GM12878 (cell line): ENCODE measurements at regions not wholly inside any gene's neighbourhood (a gene's known extent, or its start where the extent isn't known, plus 50 kb on each side); places are given as distances from the start of the nearest gene placed in this dataset.

ENCODE experiments used
- ATAC-seq: fragments of 200-7000 bp; cut with Tn5 transposase; 3 replicates; pipeline ENCODE4 v1.9.1; 2020; ENCODE audit warnings: mild to moderate bottlenecking, moderate library complexity
- BruUV-seq: library from RNA; stranded (reverse); fragments of 400-500 nt; replicated peaks from 2 replicates; lab custom pipeline; 2021; lab: Mats Ljungman, UMichigan
- CTCF ChIA-PET: fragments of 300-600 bp; sonication (Branson Sonifier 250); formaldehyde crosslinking; extraction: SDS; loops from one replicate; lab custom pipeline; 2021; ENCODE audit warnings: inconsistent platforms; lab: Yijun Ruan, JAX
- POLR2A ChIA-PET: fragments of 350-600 bp; formaldehyde crosslinking; extraction: SDS; loops from one replicate; lab custom pipeline; 2021; ENCODE audit warnings: inconsistent platforms; lab: Charles Lee
- RAD21 ChIA-PET: fragments of 300-600 bp; sonication (Branson Sonifier 250); formaldehyde crosslinking; loops from one replicate; lab custom pipeline; 2023; ENCODE audit warnings: antibody characterized with exemption; ENCODE audit not compliant: unreplicated experiment; lab: Charles Lee
- SMC1A ChIA-PET: fragments of 300-600 bp; sonication (Branson Sonifier 250); formaldehyde crosslinking; loops from one replicate; lab custom pipeline; 2023; ENCODE audit not compliant: unreplicated experiment, uncharacterized antibody; lab: Charles Lee
- DNase-seq: peaks from one replicate; pipeline ENCODE4 v3.0.0-alpha.2; 2011; ENCODE audit warnings: low read depth, low spot score
- FAIRE-seq: peaks from 3 replicates; lab custom pipeline; 2011; peaks lifted over from hg19 to GRCh38; lab: Jason Lieb, UNC
- H2AFZ ChIP-seq: 2 replicates; pipeline ENCODE4 v1.6.0; 2011; ENCODE audit warnings: low read depth, low read length, control low read depth; ENCODE audit not compliant: control insufficient read depth
- H3K27ac ChIP-seq: 2 replicates; pipeline ENCODE4 v1.5.1; 2011; ENCODE audit warnings: control low read depth; ENCODE audit not compliant: control insufficient read depth, insufficient read depth
- H3K27me3 ChIP-seq, 2 experiments: replicated peaks in 1 of 2; 2 replicates each; pipeline versions ENCODE4 v1.6.0 to v1.6.1; 2011; ENCODE audit warnings: low read length in 1 of 2; ENCODE audit not compliant: control insufficient read depth in 2 of 2, insufficient read depth in 2 of 2
- H3K36me3 ChIP-seq, 2 experiments: 2 replicates each; pipeline ENCODE4 v1.5.1; 2011; ENCODE audit warnings: low read length in 1 of 2; ENCODE audit not compliant: control insufficient read depth in 2 of 2, insufficient read depth in 2 of 2
- H3K4me1 ChIP-seq: 2 replicates; pipeline ENCODE4 v1.6.1; 2011; ENCODE audit warnings: mild to moderate bottlenecking, low read length, moderate library complexity, mixed read lengths; ENCODE audit not compliant: control insufficient read depth, insufficient read depth
- H3K4me2 ChIP-seq: 2 replicates; pipeline ENCODE4 v1.6.0; 2011; ENCODE audit warnings: control low read depth; ENCODE audit not compliant: control insufficient read depth, insufficient read depth
- H3K4me3 ChIP-seq: fragments of 200-600 bp; sonication (generic); 2 replicates; pipeline ENCODE4 v1.5.1; 2016
- H3K79me2 ChIP-seq: 2 replicates; pipeline ENCODE4 v1.6.0; 2011; ENCODE audit warnings: low read length; ENCODE audit not compliant: control insufficient read depth, insufficient read depth
- H3K9ac ChIP-seq: 2 replicates; pipeline ENCODE4 v1.8.0; 2011; ENCODE audit warnings: low read length, control low read depth, mixed read lengths; ENCODE audit not compliant: control insufficient read depth, insufficient read depth
- H3K9me3 ChIP-seq: replicated peaks from 3 replicates; pipeline ENCODE4 v1.5.1; 2011; ENCODE audit warnings: mild to moderate bottlenecking, low read length; ENCODE audit not compliant: control insufficient read depth, insufficient read depth
- H4K20me1 ChIP-seq: 2 replicates; pipeline ENCODE4 v1.6.0; 2011; ENCODE audit not compliant: control insufficient read depth, insufficient read depth
- ATF7 ChIP-seq: fragments of 450-650 bp; IDR thresholded peaks from 2 replicates; pipeline ENCODE4 v1.6.1; 2016; ENCODE audit warnings: low read depth, mild to moderate bottlenecking
- BACH1 ChIP-seq: fragments of 450-650 bp; IDR thresholded peaks from 2 replicates; pipeline ENCODE4 v1.6.1; 2017; ENCODE audit warnings: mild to moderate bottlenecking, borderline replicate concordance
- BHLHE40 ChIP-seq, 2 experiments: fragments of 450-650 bp in 1 of 2; IDR thresholded peaks; 2 replicates each; pipeline ENCODE4 v1.6.1; 2011 to 2017; ENCODE audit warnings: low read depth in 2 of 2, borderline replicate concordance in 1 of 2, improper control_type of control experiment in 1 of 2, low read length in 1 of 2, mild to moderate bottlenecking in 1 of 2
- BMI1 ChIP-seq: fragments of 450-650 bp; IDR thresholded peaks from 2 replicates; pipeline ENCODE4 v1.6.1; 2016; ENCODE audit warnings: mild to moderate bottlenecking, moderate library complexity, borderline replicate concordance
- ETV6 ChIP-seq, 2 experiments: fragments of 450-650 bp in 1 of 2; IDR thresholded peaks in 1 of 2; conservative IDR thresholded peaks in 1 of 2; 2 replicates each; pipeline ENCODE4 v1.6.1; 2014; ENCODE audit warnings: antibody characterized with exemption in 1 of 2, borderline replicate concordance in 1 of 2, low read depth in 1 of 2, mild to moderate bottlenecking in 1 of 2, moderate library complexity in 1 of 2
- JUNB ChIP-seq: IDR thresholded peaks from 2 replicates; pipeline ENCODE4 v1.6.1; 2016; ENCODE audit warnings: antibody characterized with exemption, mild to moderate bottlenecking
- MYB ChIP-seq: fragments of 150-350 bp; IDR thresholded peaks from 2 replicates; pipeline ENCODE4 v1.6.1; 2014; ENCODE audit warnings: mild to moderate bottlenecking, low read depth, low read length, borderline replicate concordance
- NBN ChIP-seq: fragments of 450-650 bp; IDR thresholded peaks from 2 replicates; pipeline ENCODE4 v1.6.1; 2016
- RELA ChIP-seq: fragments of 450-650 bp; IDR thresholded peaks from 2 replicates; pipeline ENCODE4 v1.8.0; 2014; ENCODE audit warnings: borderline replicate concordance; ENCODE audit not compliant: partially characterized antibody
- RUNX3 ChIP-seq: IDR thresholded peaks from 2 replicates; pipeline ENCODE4 v1.6.1; 2012; ENCODE audit warnings: low read length, inconsistent platforms
- SIX5 ChIP-seq: IDR thresholded peaks from 2 replicates; pipeline ENCODE4 v1.6.1; 2011; ENCODE audit warnings: mild to moderate bottlenecking, low read depth, low read length, moderate library complexity; ENCODE audit not compliant: severe bottlenecking
- SMAD5 ChIP-seq: IDR thresholded peaks from 2 replicates; pipeline ENCODE4 v1.6.1; 2016; ENCODE audit warnings: antibody characterized with exemption, low read depth
- SREBF2 ChIP-seq: IDR thresholded peaks from 2 replicates; pipeline ENCODE4 v1.6.1; 2012; ENCODE audit warnings: mild to moderate bottlenecking, low read length
- STAT3 ChIP-seq: IDR thresholded peaks from 2 replicates; pipeline ENCODE4 v1.6.1; 2011; ENCODE audit warnings: low read depth, low read length, improper control_type of control experiment
- SUZ12 ChIP-seq: fragments of 200-600 bp; sonication (generic); IDR thresholded peaks from one replicate; pipeline ENCODE4 v1.6.1; 2018; ENCODE audit warnings: antibody characterized with exemption, mild to moderate bottlenecking; ENCODE audit not compliant: unreplicated experiment
- YY1 ChIP-seq: IDR thresholded peaks from 2 replicates; pipeline ENCODE4 v1.6.1; 2011; ENCODE audit warnings: low read depth, mild to moderate bottlenecking, low read length
- ZNF217 ChIP-seq: fragments of 450-650 bp; IDR thresholded peaks from 2 replicates; pipeline ENCODE4 v1.6.1; 2017; ENCODE audit warnings: antibody characterized with exemption, mild to moderate bottlenecking
- ZSCAN29 ChIP-seq: fragments of 450-650 bp; IDR thresholded peaks from 2 replicates; pipeline ENCODE4 v1.6.1; 2017; ENCODE audit warnings: mild to moderate bottlenecking, moderate library complexity
- in situ Hi-C: fragments of 300-500 bp; cut with MboI; formaldehyde crosslinking; loops from 9 replicates; pipeline ENCODE4 v1.14.3; 2018; ENCODE audit warnings: mixed read lengths
- intact Hi-C: fragments of 100-400 bp; cut with micrococcal nuclease; formaldehyde crosslinking; loops from one replicate; pipeline ENCODE4 v1.14.2; 2022; ENCODE audit not compliant: unreplicated experiment
- TF ChIP-seq, protein P1 (sequence below): IDR thresholded peaks from 2 replicates; pipeline ENCODE4 v1.6.1; 2011; ENCODE audit warnings: borderline replicate concordance, low read depth, mild to moderate bottlenecking, moderate library complexity, mixed read lengths, low read length; ENCODE audit not compliant: insufficient read depth; ENCODE audit errors: extremely low read length
- TF ChIP-seq, protein P2 (sequence below): IDR thresholded peaks from 2 replicates; pipeline ENCODE4 v1.6.1; 2012; ENCODE audit warnings: low read depth, low read length, improper control_type of control experiment

DNA sequence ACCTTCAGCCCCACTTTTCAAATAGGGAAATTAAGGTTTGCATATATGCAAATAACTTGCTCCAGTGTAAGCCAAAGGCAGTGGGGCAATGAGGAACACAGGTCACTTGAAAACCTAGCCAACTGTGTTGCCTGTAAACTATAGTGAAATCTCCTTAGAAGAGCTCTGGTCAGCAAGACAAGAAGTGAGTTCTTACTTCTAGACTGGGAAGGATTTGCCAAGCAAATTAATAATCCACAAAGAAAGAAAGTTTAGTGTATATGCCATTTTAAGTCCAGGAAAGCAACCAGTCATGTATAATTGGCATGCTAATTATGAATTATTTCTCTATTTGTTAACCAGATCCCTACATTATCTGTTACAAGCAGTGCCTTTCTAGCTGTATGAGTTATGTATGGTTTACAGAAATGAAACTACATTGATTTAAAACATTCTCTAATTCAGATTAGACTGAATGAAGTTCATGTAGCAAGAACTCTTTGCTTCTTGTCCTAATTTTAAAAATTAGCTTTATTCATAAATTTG lies 129.9 kb downstream of the MTX2 start:
- Histone ChIP-seq H3K79me2 (no peaks in the 10 kb centered on the region), H3K4me2 (no peak overlapping the region)
- SMC1A ChIA-PET: interaction anchor here (1.0 kb wide), 1 partner anchor 8 kb away, joined by 3 read pairs; no protein-coding TSS in a partner anchor
- no peak for ATAC-seq
- no peak for TF ChIP-seq RELA
- no peak for TF ChIP-seq SIX5
- no peak for TF ChIP-seq ETV6 (conservative IDR thresholded peaks at IDR 0.05 in 1 of 2, IDR thresholded peaks at IDR 0.05 in 1 of 2; ENCODE audit: borderline replicate concordance in 1 of 2, low read depth in 1 of 2)
- TF ChIP-seq SREBF2: no peak
- no peak for TF ChIP-seq ZNF217
- no peak for TF ChIP-seq BACH1
- no peak for TF ChIP-seq ZSCAN29
- TF ChIP-seq BMI1: no peak
- TF ChIP-seq, protein P1, sequence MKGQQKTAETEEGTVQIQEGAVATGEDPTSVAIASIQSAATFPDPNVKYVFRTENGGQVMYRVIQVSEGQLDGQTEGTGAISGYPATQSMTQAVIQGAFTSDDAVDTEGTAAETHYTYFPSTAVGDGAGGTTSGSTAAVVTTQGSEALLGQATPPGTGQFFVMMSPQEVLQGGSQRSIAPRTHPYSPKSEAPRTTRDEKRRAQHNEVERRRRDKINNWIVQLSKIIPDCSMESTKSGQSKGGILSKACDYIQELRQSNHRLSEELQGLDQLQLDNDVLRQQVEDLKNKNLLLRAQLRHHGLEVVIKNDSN: no peak
- no peak for TF ChIP-seq RUNX3
- no peak for TF ChIP-seq SMAD5
- no peak for TF ChIP-seq YY1
- no peak for TF ChIP-seq JUNB
- no peak for TF ChIP-seq NBN
- TF ChIP-seq MYB: no peak
- TF ChIP-seq, protein P2, sequence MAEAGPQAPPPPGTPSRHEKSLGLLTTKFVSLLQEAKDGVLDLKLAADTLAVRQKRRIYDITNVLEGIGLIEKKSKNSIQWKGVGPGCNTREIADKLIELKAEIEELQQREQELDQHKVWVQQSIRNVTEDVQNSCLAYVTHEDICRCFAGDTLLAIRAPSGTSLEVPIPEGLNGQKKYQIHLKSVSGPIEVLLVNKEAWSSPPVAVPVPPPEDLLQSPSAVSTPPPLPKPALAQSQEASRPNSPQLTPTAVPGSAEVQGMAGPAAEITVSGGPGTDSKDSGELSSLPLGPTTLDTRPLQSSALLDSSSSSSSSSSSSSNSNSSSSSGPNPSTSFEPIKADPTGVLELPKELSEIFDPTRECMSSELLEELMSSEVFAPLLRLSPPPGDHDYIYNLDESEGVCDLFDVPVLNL: no peak
- no peak for TF ChIP-seq SUZ12
- TF ChIP-seq ATF7: no peak
- no peak for TF ChIP-seq STAT3
- no peak for TF ChIP-seq BHLHE40 (IDR thresholded peaks at IDR 0.05; ENCODE audit: borderline replicate concordance in 1 of 2, low read depth in 2 of 2, low read length in 1 of 2)
- TF ChIP-seq, all 136 proteins: peak for 0
- RAD21 ChIA-PET: no interaction called here
- in situ Hi-C loops (no loop called here), intact Hi-C loops (loop anchor here (1.0 kb wide), 1 partner anchor 9 kb away; no protein-coding TSS in a partner anchor)
- H4K20me1 ChIP-seq: no peaks in the 10 kb centered on the region
- H3K9me3 ChIP-seq: no peaks in the 10 kb centered on the region
- H3K27ac ChIP-seq: no peak overlapping the region
- no peak overlapping the region for H3K4me3 ChIP-seq
- POLR2A ChIA-PET: no interaction called here
- BruUV-seq: no TSS peak
- H3K4me1 ChIP-seq: no peaks in the 10 kb centered on the region
- H3K36me3 ChIP-seq: no peaks in the 10 kb centered on the region
- no peak for FAIRE-seq
- no peak overlapping the region for H3K9ac ChIP-seq
- H2AFZ ChIP-seq: no peak overlapping the region
- CTCF ChIA-PET: interaction anchor here (0.7 kb wide), 1 partner anchor 48 kb away, joined by 3 read pairs; no protein-coding TSS in a partner anchor
- H3K27me3 ChIP-seq: peaks cover 0 to 3% of the 10 kb centered on the region in 2 experiments; a peak in 1 of 4 replicates
- DNase-seq: no peak
